Neural crest cell (in vitro differentiated cells): ENCODE measurements at regions not wholly inside any gene's neighbourhood (a gene's known extent, or its start where the extent isn't known, plus 50 kb on each side); places are given as distances from the start of the nearest gene placed in this dataset.

Experiments
- DNase-seq: peaks from one replicate; pipeline ENCODE4 v3.0.0; 2021; ENCODE audit warnings: low read depth, mixed read lengths, low spot score
- H3K27ac Mint-ChIP-seq: one replicate; pipeline ENCODE4 v1.8.0; 2021; ENCODE audit warnings: mild to moderate bottlenecking, mixed read lengths; ENCODE audit not compliant: unreplicated experiment
- H3K27me3 Mint-ChIP-seq: 2 replicates; pipeline ENCODE4 v1.8.0; 2021; ENCODE audit warnings: low read depth, mild to moderate bottlenecking, mixed read lengths
- H3K36me3 Mint-ChIP-seq: 2 replicates; pipeline ENCODE4 v1.8.0; 2021; ENCODE audit warnings: low read depth, mild to moderate bottlenecking, mixed read lengths
- H3K4me1 Mint-ChIP-seq: 2 replicates; pipeline ENCODE4 v1.8.0; 2021; ENCODE audit warnings: mixed read lengths
- H3K4me3 Mint-ChIP-seq: one replicate; pipeline ENCODE4 v1.8.0; 2021; ENCODE audit warnings: mild to moderate bottlenecking, mixed read lengths
- H3K9me3 Mint-ChIP-seq: 2 replicates; pipeline ENCODE4 v1.8.0; 2021; ENCODE audit warnings: mixed read lengths
- TF ChIP-seq, protein P1 (sequence below): fragments of 200-600 bp; sonication (generic); conservative IDR thresholded peaks from 2 replicates; pipeline ENCODE4 v1.5.0; 2021; ENCODE audit warnings: antibody characterized with exemption, mild to moderate bottlenecking

DNA sequence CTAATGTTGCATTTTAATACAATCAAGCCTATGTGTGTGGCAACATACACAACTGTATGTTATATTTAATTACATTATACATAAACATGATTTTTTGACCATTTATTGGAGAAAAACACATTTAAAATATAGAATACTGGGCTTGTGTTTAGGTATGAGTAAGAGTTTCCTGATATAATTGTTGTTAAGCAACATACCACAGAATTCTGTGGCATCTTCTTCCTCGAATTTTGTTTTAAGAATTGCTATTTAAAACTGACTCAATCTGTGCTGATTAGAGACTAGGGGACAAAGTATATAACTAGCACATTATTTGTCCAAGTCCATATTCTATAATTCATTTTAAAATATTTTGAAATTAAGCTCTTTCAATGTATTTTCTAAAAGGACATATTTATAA, 376.8 kb upstream of the THBS1 start:
- Mint-ChIP-seq H3K4me3 (no peak overlapping the region), H3K9me3 (peaks cover 5% of the 10 kb centered on the region), H3K4me1 (peaks cover 9% of the 10 kb centered on the region), H3K36me3 (no peaks in the 10 kb centered on the region), H3K27ac (no peak overlapping the region), H3K27me3 (no peaks in the 10 kb centered on the region)
- no peak for DNase-seq
- TF ChIP-seq, protein P1, sequence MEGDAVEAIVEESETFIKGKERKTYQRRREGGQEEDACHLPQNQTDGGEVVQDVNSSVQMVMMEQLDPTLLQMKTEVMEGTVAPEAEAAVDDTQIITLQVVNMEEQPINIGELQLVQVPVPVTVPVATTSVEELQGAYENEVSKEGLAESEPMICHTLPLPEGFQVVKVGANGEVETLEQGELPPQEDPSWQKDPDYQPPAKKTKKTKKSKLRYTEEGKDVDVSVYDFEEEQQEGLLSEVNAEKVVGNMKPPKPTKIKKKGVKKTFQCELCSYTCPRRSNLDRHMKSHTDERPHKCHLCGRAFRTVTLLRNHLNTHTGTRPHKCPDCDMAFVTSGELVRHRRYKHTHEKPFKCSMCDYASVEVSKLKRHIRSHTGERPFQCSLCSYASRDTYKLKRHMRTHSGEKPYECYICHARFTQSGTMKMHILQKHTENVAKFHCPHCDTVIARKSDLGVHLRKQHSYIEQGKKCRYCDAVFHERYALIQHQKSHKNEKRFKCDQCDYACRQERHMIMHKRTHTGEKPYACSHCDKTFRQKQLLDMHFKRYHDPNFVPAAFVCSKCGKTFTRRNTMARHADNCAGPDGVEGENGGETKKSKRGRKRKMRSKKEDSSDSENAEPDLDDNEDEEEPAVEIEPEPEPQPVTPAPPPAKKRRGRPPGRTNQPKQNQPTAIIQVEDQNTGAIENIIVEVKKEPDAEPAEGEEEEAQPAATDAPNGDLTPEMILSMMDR = no peak

DNA sequence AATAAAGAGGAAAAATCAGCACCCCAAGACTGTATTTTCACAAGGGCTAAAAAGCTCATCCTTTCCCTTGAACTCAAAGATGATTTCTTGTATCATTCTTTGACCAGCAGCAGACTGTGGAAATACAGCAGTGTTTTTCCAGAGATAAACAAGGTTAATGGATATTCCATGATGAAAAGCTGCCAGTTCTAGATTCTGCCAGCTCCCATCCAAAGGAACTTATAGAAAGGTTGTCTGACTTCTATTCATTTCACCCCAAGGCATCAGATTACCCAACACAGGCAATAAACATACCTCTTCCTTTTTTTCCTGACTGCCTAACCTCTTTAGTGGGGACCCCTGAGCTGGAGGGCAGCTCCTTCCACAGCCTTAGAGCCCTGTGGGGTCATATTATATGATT, 375.8 kb upstream of the THBS1 start:
- TF ChIP-seq, protein P1 = no peak
- Mint-ChIP-seq H3K27ac (no peak overlapping the region), H3K36me3 (no peaks in the 10 kb centered on the region), H3K27me3 (no peaks in the 10 kb centered on the region), H3K4me1 (no peaks in the 10 kb centered on the region), H3K9me3 (peaks cover 8% of the 10 kb centered on the region), H3K4me3 (no peak overlapping the region)
- DNase-seq = no peak

DNA sequence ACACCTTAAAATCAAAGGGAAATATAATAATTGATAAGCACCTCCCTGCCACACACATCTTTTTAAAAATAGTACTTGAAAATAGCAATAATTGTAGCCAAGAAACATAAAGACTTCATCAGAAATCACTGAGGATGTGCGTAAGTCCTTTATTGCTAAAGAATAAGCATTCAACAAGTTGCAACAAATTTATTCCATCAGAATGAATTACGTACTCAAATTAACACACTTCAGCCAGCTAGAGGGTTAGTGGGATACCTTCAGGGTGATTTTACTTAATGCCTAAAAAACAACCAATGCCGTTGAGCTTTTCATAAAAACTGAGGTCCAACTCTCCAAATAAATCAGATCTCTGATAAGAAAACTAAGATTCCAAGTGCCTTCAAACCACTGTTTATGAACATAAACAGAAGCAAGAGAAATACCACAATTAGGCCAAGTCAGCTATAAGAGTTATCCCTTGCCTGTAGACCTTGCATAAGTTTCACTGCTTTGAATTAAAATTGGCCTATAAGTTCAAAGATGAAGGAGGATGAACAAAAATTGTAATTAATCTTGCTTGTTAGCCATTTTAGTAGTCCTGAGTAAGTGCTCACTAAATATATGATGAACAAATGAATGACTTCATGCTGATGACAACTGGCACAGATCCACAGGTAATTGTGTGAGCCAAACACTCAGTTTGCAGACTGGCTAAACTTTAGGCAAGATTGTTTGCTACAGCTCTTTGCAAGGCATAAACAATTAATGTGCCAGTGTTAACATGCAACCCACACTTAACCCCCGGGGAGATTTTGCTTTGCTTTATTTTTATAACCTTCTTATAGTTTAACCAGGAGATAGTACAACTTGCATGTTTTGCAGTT, 375.1 kb upstream of the THBS1 start:
- Mint-ChIP-seq H3K36me3 (no peaks in the 10 kb centered on the region), H3K4me3 (no peak overlapping the region), H3K27ac (no peak overlapping the region), H3K4me1 (no peaks in the 10 kb centered on the region), H3K9me3 (peaks cover 11% of the 10 kb centered on the region), H3K27me3 (no peaks in the 10 kb centered on the region)
- DNase-seq = no peak
- TF ChIP-seq, protein P1 = no peak

DNA sequence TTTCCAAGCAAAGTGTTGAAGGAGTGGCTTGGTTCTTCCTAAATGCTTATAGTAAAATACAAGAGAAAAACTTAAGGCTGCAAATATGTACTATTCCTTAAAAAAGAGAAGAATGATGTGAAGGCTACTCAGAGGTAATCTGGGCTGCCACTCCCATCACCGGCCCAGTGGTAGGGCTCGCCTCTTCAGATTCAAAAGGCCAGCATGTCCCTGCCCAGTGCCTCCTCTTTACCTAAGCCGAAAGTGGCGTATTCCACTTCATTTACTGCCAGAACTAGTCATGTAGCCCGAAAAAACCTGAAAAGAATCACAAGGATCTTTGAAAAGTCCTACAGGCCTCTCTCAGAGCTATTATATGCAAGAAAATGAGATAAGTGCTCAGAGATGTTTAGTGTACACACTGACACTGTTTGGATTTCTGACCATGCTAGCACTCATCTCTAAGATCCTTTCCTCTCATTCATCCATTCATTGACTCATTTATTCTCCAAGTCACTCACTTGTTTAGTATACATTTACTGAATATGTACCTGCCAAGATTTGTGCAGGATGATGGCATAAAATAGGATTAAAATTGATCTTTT, 373.3 kb upstream of the THBS1 start:
- no peak overlapping the region for H3K4me3 Mint-ChIP-seq

DNA sequence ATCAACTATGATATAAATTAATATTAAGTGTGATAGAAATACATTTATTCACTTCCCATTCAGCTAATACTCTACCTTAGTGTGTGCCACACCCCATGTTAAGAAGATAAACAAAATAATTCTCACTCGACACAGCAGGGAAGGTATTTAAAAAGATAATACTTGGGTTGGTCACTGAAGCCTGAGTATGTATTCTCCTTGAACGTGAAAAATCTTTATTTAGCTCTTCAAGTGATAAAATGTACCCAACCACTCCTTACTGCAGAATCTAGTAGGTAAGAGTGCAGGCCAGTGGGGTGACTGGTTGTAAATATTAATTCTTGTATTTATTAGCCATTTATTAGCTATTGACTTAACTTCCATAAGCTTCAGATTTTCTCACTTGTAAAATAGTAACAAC, 372.7 kb upstream of the THBS1 start:
- peaks cover 19% of the 10 kb centered on the region for H3K9me3 Mint-ChIP-seq
- peaks cover 4% of the 10 kb centered on the region for H3K4me1 Mint-ChIP-seq
- no peak for DNase-seq
- H3K27me3 Mint-ChIP-seq = no peaks in the 10 kb centered on the region
- TF ChIP-seq, protein P1 = no peak
- H3K27ac Mint-ChIP-seq = no peak overlapping the region
- no peak overlapping the region for H3K4me3 Mint-ChIP-seq
- H3K36me3 Mint-ChIP-seq = peaks cover 6% of the 10 kb centered on the region

More for the DNA sequence above, 373.3 kb upstream of the THBS1 start:
- peaks cover 6% of the 10 kb centered on the region for H3K36me3 Mint-ChIP-seq
- H3K4me1 Mint-ChIP-seq = no peaks in the 10 kb centered on the region
- no peaks in the 10 kb centered on the region for H3K27me3 Mint-ChIP-seq
- H3K27ac Mint-ChIP-seq = no peak overlapping the region
- H3K9me3 Mint-ChIP-seq = peaks cover 19% of the 10 kb centered on the region
- TF ChIP-seq, protein P1 = no peak
- no peak for DNase-seq
